Tibial nerve (tissue), 4 donors: ENCODE measurements at regions not wholly inside any gene's neighbourhood (a gene's known extent, or its start where the extent isn't known, plus 50 kb on each side); places are given as distances from the start of the nearest gene placed in this dataset.
"Not testable (repeated sequence)": the region's sequence is repeated elsewhere in the genome, so short reads cannot be mapped to it uniquely, and the experiment has no call there.

Source experiments
- EP300 ChIP-seq, 2 donors: sonication (generic); formaldehyde crosslinking; IDR thresholded peaks; one replicate each; pipeline ENCODE4 v1.6.1; 2017; ENCODE audit warnings: antibody characterized with exemption in 2 of 2, mild to moderate bottlenecking in 1 of 2
- POLR2A ChIP-seq, 2 donors: fragments of 450-650 bp; IDR thresholded peaks; one replicate each; pipeline ENCODE4 v1.6.1; 2017; ENCODE audit warnings: antibody characterized with exemption in 2 of 2, mild to moderate bottlenecking in 2 of 2, moderate library complexity in 2 of 2
- TF ChIP-seq, protein P1 (sequence below), 5 experiments: fragments of 200-600 bp in 3 of 5; fragments of 450-650 bp in 2 of 5; sonication (generic) in 3 of 5; IDR thresholded peaks; one replicate each; pipeline ENCODE4 v1.5.1; 2016 to 2019; ENCODE audit warnings: antibody characterized with exemption in 5 of 5, mild to moderate bottlenecking in 3 of 5, moderate library complexity in 2 of 5

DNA sequence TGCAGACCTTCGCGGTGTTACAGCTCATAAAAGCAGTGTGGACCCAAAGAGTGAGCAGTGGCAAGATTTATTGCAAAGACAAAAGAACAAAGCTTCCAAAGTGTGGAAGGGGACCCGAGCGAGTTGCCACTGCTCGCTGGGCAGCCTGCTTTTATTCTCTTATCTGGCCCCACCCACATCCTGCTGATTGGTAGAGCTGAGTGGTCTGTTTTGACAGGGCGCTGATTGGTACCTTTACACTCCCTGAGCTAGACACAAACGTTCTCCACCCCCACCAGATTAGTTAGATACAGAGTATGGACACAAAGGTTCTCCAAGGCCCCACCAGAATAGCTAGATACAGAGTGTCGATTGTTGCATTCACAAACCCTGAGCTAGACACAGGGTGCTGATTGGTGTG, 156.2 kb upstream of the GIMD1 start:
- TF ChIP-seq, protein P1, sequence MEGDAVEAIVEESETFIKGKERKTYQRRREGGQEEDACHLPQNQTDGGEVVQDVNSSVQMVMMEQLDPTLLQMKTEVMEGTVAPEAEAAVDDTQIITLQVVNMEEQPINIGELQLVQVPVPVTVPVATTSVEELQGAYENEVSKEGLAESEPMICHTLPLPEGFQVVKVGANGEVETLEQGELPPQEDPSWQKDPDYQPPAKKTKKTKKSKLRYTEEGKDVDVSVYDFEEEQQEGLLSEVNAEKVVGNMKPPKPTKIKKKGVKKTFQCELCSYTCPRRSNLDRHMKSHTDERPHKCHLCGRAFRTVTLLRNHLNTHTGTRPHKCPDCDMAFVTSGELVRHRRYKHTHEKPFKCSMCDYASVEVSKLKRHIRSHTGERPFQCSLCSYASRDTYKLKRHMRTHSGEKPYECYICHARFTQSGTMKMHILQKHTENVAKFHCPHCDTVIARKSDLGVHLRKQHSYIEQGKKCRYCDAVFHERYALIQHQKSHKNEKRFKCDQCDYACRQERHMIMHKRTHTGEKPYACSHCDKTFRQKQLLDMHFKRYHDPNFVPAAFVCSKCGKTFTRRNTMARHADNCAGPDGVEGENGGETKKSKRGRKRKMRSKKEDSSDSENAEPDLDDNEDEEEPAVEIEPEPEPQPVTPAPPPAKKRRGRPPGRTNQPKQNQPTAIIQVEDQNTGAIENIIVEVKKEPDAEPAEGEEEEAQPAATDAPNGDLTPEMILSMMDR (IDR thresholded peaks at IDR 0.05), result not testable (repeated sequence)
- not testable (repeated sequence) for TF ChIP-seq POLR2A, EP300 (IDR thresholded peaks at IDR 0.05)
